Muscle layer of colon (tissue), 2 donors: ENCODE measurements at regions not wholly inside any gene's neighbourhood (a gene's known extent, or its start where the extent isn't known, plus 50 kb on each side); places are given as distances from the start of the nearest gene placed in this dataset.
"Not testable (repeated sequence)": the region's sequence is repeated elsewhere in the genome, so short reads cannot be mapped to it uniquely, and the experiment has no call there.

Experiments used
- H3K27ac ChIP-seq: one replicate; pipeline ENCODE4 v1.7.0; 2013; ENCODE audit warnings: low read depth, mild to moderate bottlenecking, low read length, moderate library complexity
- H3K27me3 ChIP-seq, 2 donors: one replicate each; pipeline ENCODE4 v1.7.0; 2013; ENCODE audit warnings: low read length in 2 of 2, mild to moderate bottlenecking in 2 of 2; ENCODE audit not compliant: insufficient read depth in 2 of 2, control insufficient read depth in 1 of 2
- H3K36me3 ChIP-seq: one replicate; pipeline ENCODE4 v1.7.0; 2013; ENCODE audit warnings: mild to moderate bottlenecking, low read length; ENCODE audit not compliant: insufficient read depth
- H3K4me1 ChIP-seq: one replicate; pipeline ENCODE4 v1.7.0; 2013; ENCODE audit warnings: mild to moderate bottlenecking, low read length; ENCODE audit not compliant: insufficient read depth
- H3K4me3 ChIP-seq, 2 donors: one replicate each; pipeline ENCODE4 v1.7.0; 2013; ENCODE audit warnings: low read length in 2 of 2, low read depth in 1 of 2, mild to moderate bottlenecking in 1 of 2, moderate library complexity in 1 of 2
- H3K9ac ChIP-seq: one replicate; pipeline ENCODE4 v1.7.0; 2013; ENCODE audit warnings: low read length
- H3K9me3 ChIP-seq: one replicate; pipeline ENCODE4 v1.7.0; 2013; ENCODE audit warnings: mild to moderate bottlenecking, low read length
- donor health status: abdominal sarcoma.
- donor health status: Adenocarcinoma of cecum.

DNA sequence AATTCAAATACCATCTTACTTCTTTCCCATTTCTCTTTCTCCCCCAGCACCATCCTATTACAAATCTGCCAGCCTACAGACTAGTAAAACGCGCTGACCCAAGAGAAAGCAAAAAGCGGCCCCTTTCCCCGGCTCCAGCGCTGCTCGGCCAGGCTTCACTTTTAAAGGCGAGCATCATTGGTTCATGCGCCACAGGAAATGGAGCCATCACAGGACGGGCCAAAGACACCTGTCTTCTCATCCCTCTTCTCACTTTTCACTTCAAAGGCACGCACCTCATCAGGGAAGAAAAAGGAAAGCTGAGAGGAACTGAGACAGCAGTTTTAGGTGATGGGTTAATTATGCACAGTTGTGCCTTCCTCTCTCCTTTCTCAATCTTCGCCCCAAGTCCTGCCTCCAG is 664.2 kb upstream of the USP24 start:
- Histone ChIP-seq H3K27ac (no peak overlapping the region), H3K4me3 (no peak overlapping the region), H3K9ac (no peak overlapping the region), H3K27me3 (no peaks in the 10 kb centered on the region), H3K9me3 (no peaks in the 10 kb centered on the region), H3K4me1 (no peaks in the 10 kb centered on the region), H3K36me3 (no peaks in the 10 kb centered on the region)

DNA sequence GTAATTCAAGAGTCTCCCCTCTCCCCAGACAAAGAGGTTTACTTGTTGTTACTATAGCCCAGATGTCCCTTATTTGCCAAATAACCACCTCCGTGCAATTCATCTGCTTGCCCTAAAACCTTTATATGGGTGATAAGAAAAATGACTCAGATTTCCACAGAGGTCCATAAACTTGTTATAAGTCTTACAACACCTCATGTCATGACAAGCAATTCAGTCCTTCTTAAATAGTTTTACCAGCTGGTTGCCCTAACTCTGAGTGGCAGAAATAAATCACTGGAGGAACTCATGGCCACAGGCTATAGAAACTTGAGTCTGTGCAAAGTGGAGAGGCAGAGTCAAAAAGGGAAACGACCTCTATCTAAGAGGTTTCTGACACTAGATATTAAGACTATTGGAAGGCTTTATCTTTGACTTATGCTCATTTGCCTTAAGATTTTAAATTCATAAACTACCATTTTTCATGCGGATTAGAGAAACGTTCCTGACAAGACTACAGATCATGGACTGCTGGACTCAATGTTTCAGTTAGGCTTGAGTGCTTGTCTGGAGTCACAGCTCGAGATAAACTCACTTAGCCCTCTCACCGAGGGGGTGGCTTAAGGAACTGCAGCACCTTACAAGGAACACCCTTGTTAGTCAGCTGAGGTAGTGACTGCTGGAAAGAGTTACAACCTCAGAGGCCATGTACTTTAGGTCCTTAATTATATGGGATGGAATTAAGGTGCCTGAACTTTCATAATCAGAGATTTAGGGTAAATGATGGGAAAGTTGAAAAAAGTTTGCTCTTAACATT is 662.5 kb upstream of the USP24 start:
- H3K27ac ChIP-seq = no peak overlapping the region
- H3K9me3 ChIP-seq = no peaks in the 10 kb centered on the region
- no peak overlapping the region for H3K9ac ChIP-seq
- H3K4me1 ChIP-seq = no peaks in the 10 kb centered on the region
- H3K4me3 ChIP-seq = no peak overlapping the region
- H3K36me3 ChIP-seq = no peaks in the 10 kb centered on the region
- no peaks in the 10 kb centered on the region for H3K27me3 ChIP-seq

DNA sequence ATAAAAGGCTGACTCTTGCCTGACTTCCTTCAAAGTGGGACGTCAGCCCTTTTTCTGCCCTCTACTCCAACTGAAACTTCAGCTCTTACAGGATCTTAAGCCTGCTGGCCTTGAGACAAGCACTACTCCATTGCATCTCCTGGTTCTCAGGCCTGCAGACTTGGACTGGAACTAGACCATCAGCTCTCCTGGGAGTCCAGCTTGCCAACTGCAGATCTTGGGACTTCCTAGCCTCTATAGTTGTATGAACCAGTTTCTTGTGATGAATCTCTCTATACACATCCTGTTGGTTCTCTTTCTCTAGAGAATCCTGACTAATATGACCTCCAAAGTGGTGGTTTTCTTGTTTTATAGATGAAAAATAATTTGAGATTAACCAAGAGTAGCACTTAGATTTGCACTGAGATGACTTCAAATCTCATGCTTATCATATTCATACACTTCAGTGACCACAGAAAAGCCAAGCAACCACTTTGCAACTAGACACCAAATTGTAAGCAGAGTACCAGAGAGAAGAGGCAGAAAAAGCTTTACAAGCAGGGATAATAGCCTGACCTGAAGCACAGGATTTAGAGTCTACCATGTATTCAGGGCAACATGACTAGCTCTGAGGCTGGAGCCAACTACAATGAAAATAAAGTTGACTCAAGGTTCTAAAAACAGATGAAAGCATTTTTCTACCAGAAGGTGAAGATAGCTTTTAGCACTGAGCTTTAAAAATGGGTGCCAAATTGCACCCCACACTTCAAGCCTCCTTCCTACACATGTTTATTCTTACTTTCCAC is 661.3 kb upstream of the USP24 start:
- Histone ChIP-seq H3K4me1 (no peaks in the 10 kb centered on the region), H3K27ac (no peak overlapping the region), H3K4me3 (no peak overlapping the region), H3K27me3 (no peaks in the 10 kb centered on the region), H3K9me3 (no peaks in the 10 kb centered on the region), H3K36me3 (no peaks in the 10 kb centered on the region), H3K9ac (no peak overlapping the region)

DNA sequence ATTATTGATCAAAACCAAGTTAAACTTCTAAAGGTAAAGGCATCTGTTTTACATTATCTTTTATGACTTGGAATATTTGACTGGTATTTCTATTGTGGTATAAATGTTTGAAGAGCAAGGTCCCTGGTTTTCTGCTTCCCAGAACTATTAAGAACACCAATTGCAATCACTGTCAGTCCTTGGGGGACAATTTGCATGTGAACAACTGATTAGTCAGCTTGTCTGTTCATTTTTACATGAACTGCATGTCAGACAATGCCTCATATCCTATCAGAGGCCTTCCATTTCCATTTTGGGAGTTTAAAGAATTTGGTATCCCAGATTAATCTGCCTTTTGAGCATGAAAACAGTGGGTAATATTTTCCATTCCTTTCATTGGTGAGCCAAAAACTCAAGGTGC is 654.9 kb upstream of the USP24 start:
- no peak overlapping the region for H3K9ac ChIP-seq
- peaks cover 34% of the 10 kb centered on the region for H3K4me1 ChIP-seq
- H3K27me3 ChIP-seq = no peaks in the 10 kb centered on the region
- no peaks in the 10 kb centered on the region for H3K36me3 ChIP-seq
- H3K4me3 ChIP-seq = no peak overlapping the region
- H3K27ac ChIP-seq = no peak overlapping the region
- no peaks in the 10 kb centered on the region for H3K9me3 ChIP-seq

DNA sequence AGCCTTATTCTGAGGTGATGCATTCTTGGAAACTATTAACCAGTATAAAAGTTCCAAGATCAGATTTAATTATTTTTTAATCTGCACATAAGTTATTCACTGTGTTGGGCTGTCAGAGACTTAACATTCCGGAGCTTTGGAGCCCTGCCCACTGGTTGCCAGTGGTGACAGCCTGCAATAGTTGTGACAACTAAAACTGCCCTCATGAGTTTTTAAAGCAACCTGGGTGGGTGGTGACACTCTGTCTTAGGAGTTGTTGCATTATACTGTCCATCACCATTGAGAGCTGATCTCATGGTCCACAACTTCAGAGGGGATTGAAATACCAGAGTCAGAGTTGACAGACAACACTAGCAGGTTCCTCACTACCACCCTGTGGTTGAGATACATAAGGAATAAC is 653.9 kb upstream of the USP24 start:
- Histone ChIP-seq H3K27ac (no peak overlapping the region), H3K9ac (no peak overlapping the region), H3K36me3 (no peaks in the 10 kb centered on the region), H3K27me3 (no peaks in the 10 kb centered on the region), H3K4me3 (no peak overlapping the region), H3K9me3 (no peaks in the 10 kb centered on the region), H3K4me1 (peaks cover 34% of the 10 kb centered on the region)

DNA sequence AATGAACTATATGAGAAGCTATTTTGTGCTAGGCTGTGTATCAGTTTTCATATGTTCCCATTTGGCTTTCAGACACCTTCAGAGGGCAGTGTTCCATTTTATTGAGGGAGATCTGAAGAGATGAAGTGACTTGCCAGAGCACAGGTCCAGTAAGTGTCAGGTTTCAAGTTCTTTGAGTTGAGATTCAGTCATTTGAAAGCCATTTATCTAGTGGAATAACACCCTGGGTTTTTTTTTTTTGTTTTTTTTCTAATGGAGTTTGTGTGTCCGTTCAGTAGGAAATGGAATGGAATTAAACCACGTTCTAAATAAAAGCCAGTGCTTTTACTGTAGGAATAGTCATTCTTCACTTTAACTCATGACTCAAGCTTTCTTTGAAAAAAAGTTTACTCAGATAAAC is 652.9 kb upstream of the USP24 start:
- H3K9ac ChIP-seq = no peak overlapping the region
- no peaks in the 10 kb centered on the region for H3K36me3 ChIP-seq
- peaks cover 34% of the 10 kb centered on the region for H3K4me1 ChIP-seq
- no peaks in the 10 kb centered on the region for H3K27me3 ChIP-seq
- H3K27ac ChIP-seq = no peak overlapping the region
- H3K4me3 ChIP-seq = no peak overlapping the region
- no peaks in the 10 kb centered on the region for H3K9me3 ChIP-seq

DNA sequence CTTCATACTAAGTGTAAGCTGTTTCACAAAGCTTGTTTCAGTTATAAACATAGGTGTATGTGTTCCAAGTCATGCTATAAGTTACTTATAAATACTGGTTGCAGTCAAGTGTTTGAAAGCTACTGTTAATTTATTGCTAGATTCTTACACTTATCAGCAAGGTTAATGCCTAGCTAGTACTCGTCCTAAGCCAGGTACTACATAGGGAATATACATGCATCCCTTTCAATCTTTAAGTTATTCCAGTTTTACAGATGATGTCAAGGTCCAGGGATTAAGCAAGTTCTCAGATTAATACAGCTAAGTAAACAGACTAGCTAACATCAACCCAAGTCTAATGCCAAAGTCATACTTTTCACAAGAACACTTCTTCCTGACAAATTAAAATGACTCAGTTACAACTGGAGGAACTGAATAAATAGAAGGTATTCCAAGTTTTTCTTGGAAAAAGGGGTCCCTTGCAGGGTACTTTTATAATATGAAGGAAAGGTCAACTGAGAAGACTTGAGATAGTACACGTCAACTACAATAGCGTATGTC is 652.2 kb upstream of the USP24 start:
- Histone ChIP-seq H3K4me1 (peaks cover 34% of the 10 kb centered on the region), H3K9me3 (no peaks in the 10 kb centered on the region), H3K36me3 (no peaks in the 10 kb centered on the region), H3K27me3 (no peaks in the 10 kb centered on the region), H3K4me3 (no peak overlapping the region), H3K27ac (no peak overlapping the region), H3K9ac (no peak overlapping the region)

DNA sequence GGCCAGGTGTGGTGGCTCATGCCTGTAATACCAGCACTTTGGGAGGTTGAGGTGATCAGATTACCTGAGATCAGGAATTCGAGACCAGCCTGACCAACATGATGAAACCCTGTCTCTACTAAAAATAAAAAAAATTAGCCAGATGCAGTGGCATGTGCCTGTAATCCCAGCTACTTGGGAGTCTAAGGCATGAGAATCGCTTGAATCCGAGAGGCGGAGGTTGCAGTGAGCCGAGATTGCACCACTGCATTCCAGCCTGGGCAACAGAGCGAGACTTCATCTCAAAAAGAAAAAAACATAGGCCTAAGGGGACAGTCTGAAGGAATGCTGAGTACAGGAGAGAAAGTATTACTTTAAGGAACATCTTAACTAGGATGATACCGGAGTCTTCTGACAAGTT is 650.6 kb upstream of the USP24 start:
- H3K27ac ChIP-seq, H3K4me3 ChIP-seq, H3K27me3 ChIP-seq, H3K36me3 ChIP-seq, H3K9ac ChIP-seq, H3K9me3 ChIP-seq: not testable (repeated sequence)
- H3K4me1 ChIP-seq = peaks cover 32% of the 10 kb centered on the region

DNA sequence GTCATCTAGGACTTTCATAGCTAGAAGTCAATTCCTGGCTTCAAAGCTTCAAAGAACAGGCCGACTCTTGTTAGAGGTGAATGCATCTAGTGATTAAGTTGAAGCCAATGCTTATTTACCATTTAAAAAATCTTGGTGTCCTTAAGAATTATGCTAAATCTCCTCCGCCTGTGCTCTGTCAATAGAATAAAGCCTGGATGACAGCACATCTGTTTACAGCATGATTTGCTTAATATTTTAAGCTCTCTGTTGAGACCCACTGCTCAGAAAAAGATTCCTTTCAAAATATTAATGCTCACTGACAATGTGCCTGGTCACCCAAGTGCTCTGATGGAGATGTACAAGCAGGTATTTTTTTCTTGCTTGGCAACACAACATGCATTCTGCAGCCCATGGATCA is 649.1 kb upstream of the USP24 start:
- H3K27ac ChIP-seq = no peak overlapping the region
- H3K9me3 ChIP-seq = no peaks in the 10 kb centered on the region
- H3K36me3 ChIP-seq = no peaks in the 10 kb centered on the region
- peaks cover 17% of the 10 kb centered on the region for H3K4me1 ChIP-seq
- no peaks in the 10 kb centered on the region for H3K27me3 ChIP-seq
- H3K9ac ChIP-seq = no peak overlapping the region
- H3K4me3 ChIP-seq = no peak overlapping the region

DNA sequence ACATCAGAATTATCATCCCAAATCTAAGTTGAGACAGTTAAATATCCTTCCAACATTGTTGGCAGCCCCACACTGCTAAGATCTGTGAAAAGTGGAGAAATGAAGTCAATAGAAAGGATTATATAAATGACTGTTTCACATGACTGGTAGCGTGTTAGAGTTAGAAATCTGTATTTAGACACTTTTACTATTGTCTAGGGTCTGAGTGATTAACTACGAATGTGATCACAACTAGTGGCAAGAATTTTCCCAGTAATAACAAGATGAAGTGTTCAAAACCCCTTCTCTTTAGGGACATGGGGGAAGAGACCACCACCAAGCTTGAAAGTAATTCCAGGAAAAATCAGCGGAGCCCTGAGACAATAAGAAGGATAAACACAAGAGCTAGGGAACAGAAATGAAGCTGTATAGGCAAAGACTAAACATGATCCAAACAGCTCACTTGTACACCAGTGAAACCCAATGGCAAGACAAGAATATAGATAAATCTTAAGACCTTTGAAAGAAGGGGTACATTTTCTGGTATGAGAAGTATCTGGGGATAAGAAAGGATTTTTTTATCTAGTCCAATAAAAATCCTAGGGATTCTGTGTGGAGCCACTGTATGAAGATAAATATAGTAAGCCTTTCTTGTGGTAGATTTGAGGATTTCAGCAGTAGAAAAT is 646.6 kb upstream of the USP24 start:
- H3K27me3 ChIP-seq = no peaks in the 10 kb centered on the region
- no peaks in the 10 kb centered on the region for H3K9me3 ChIP-seq
- H3K27ac ChIP-seq = no peak overlapping the region
- no peaks in the 10 kb centered on the region for H3K36me3 ChIP-seq
- no peaks in the 10 kb centered on the region for H3K4me1 ChIP-seq
- H3K4me3 ChIP-seq = no peak overlapping the region
- H3K9ac ChIP-seq = no peak overlapping the region

DNA sequence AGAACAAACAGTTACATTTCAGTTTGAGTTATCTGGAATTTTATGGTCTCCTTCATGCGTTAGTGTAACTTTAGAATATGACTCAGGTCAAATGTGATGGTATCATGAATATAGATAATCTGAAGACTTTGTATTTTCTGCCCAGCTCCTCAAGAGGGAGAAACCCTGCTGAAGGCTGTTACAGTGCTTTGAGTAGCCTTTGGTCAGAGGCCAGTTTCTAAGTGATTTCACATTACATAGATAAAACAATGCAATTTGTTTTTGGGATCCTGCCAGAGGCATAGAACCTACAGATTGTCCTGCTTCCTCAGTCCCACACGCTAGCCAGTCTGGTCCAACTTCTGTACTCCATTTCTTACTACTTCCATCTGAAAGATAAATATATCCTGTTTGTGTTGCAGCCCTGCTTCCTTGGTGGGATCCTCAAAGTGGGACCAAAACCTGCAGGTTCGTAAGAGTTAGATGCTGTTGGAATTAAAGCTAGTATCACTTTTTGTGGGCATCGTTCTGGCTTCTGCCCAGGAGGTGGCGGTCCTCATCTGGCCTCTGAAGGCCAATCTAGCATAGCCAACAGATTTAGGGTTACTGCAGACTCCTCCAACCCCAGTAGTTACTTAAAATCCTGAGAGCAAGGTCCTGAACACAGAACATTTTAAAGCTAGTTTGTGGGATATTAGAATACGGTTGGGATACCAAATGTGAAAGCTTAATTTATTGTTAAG is 645.8 kb upstream of the USP24 start:
- Histone ChIP-seq H3K4me3 (no peak overlapping the region), H3K4me1 (no peaks in the 10 kb centered on the region), H3K9ac (no peak overlapping the region), H3K9me3 (no peaks in the 10 kb centered on the region), H3K27ac (no peak overlapping the region), H3K27me3 (no peaks in the 10 kb centered on the region), H3K36me3 (no peaks in the 10 kb centered on the region)
